Loucy (cell line): ENCODE measurements at regions not wholly inside any gene's neighbourhood (a gene's known extent, or its start where the extent isn't known, plus 50 kb on each side); places are given as distances from the start of the nearest gene placed in this dataset.

ENCODE experiments used
- H2AFZ ChIP-seq: fragments of 200-600 bp; sonication (generic); 2 replicates; pipeline ENCODE4 v1.6.0; 2016; ENCODE audit warnings: antibody characterized with exemption, mild to moderate bottlenecking, low read length, moderate library complexity
- H3F3A ChIP-seq: fragments of 200-600 bp; 2 replicates; pipeline ENCODE4 v1.6.0; 2016; ENCODE audit warnings: antibody characterized with exemption, low read depth, mild to moderate bottlenecking
- H3K27me3 ChIP-seq: fragments of 200-600 bp; sonication (generic); 2 replicates; pipeline ENCODE4 v1.6.1; 2014; ENCODE audit warnings: low read length, mild to moderate bottlenecking; ENCODE audit not compliant: insufficient read depth, poor library complexity, severe bottlenecking
- H3K36me3 ChIP-seq: fragments of 200-600 bp; sonication (generic); 2 replicates; pipeline ENCODE4 v1.6.1; 2016; ENCODE audit warnings: low read length; ENCODE audit not compliant: insufficient read depth
- H3K4me1 ChIP-seq: fragments of 200-600 bp; sonication (generic); 2 replicates; pipeline ENCODE4 v1.5.1; 2014; ENCODE audit warnings: low read length, mild to moderate bottlenecking; ENCODE audit not compliant: insufficient read depth, poor library complexity, severe bottlenecking
- H3K4me2 ChIP-seq: fragments of 200-600 bp; sonication (generic); 2 replicates; pipeline ENCODE4 v1.6.0; 2014; ENCODE audit warnings: antibody characterized with exemption, low read length, low read depth, mild to moderate bottlenecking; ENCODE audit not compliant: poor library complexity, severe bottlenecking
- H3K4me3 ChIP-seq: fragments of 200-600 bp; sonication (generic); 2 replicates; pipeline ENCODE4 v1.5.1; 2014; ENCODE audit warnings: low read length, mild to moderate bottlenecking, mixed read lengths; ENCODE audit not compliant: poor library complexity, severe bottlenecking
- H3K79me2 ChIP-seq: fragments of 200-600 bp; sonication (generic); 2 replicates; pipeline ENCODE4 v1.6.1; 2014; ENCODE audit warnings: low read length; ENCODE audit not compliant: insufficient read depth
- H3K9ac ChIP-seq: fragments of 200-600 bp; sonication (generic); 2 replicates; pipeline ENCODE4 v1.6.0; 2014; ENCODE audit warnings: mild to moderate bottlenecking, low read depth, low read length, moderate library complexity; ENCODE audit not compliant: poor library complexity, severe bottlenecking
- H3K9me2 ChIP-seq: fragments of 200-600 bp; sonication (generic); replicated peaks from 2 replicates; pipeline ENCODE4 v1.6.1; 2016; ENCODE audit warnings: low read depth, low read length, mixed read lengths
- H3K9me3 ChIP-seq: fragments of 200-600 bp; sonication (generic); 2 replicates; pipeline ENCODE4 v1.6.1; 2014; ENCODE audit warnings: mild to moderate bottlenecking, antibody characterized with exemption, low read length, low read depth; ENCODE audit not compliant: insufficient read depth
- H4K20me1 ChIP-seq: fragments of 200-600 bp; sonication (generic); 2 replicates; pipeline ENCODE4 v1.6.0; 2014; ENCODE audit warnings: antibody characterized with exemption, low read length, mild to moderate bottlenecking; ENCODE audit not compliant: insufficient read depth, poor library complexity, severe bottlenecking
- EZH2phosphoT487 ChIP-seq: fragments of 200-600 bp; IDR thresholded peaks from 2 replicates; pipeline ENCODE4 v1.6.1; 2018; ENCODE audit warnings: antibody characterized with exemption, mild to moderate bottlenecking, moderate library complexity, borderline replicate concordance
- TF ChIP-seq, protein P1 (sequence below): fragments of 200-600 bp; sonication (generic); conservative IDR thresholded peaks from 2 replicates; pipeline ENCODE4 v1.5.1; 2014; ENCODE audit warnings: mild to moderate bottlenecking, antibody characterized with exemption, low read length

- H3K4me3 ChIP-seq, result no peak overlapping the region
- no peaks in the 10 kb centered on the region for H3K79me2 ChIP-seq
- H3K9me2 ChIP-seq, result no peaks in the 10 kb centered on the region
- no peaks in the 10 kb centered on the region for H4K20me1 ChIP-seq
- H3K9me3 ChIP-seq, result no peaks in the 10 kb centered on the region
- H3K4me2 ChIP-seq, result no peak overlapping the region
- no peaks in the 10 kb centered on the region for H3K27me3 ChIP-seq
- TF ChIP-seq, protein P1, sequence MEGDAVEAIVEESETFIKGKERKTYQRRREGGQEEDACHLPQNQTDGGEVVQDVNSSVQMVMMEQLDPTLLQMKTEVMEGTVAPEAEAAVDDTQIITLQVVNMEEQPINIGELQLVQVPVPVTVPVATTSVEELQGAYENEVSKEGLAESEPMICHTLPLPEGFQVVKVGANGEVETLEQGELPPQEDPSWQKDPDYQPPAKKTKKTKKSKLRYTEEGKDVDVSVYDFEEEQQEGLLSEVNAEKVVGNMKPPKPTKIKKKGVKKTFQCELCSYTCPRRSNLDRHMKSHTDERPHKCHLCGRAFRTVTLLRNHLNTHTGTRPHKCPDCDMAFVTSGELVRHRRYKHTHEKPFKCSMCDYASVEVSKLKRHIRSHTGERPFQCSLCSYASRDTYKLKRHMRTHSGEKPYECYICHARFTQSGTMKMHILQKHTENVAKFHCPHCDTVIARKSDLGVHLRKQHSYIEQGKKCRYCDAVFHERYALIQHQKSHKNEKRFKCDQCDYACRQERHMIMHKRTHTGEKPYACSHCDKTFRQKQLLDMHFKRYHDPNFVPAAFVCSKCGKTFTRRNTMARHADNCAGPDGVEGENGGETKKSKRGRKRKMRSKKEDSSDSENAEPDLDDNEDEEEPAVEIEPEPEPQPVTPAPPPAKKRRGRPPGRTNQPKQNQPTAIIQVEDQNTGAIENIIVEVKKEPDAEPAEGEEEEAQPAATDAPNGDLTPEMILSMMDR, result no peak
- no peak for TF ChIP-seq EZH2phosphoT487
- no peaks in the 10 kb centered on the region for H3K4me1 ChIP-seq
- no peaks in the 10 kb centered on the region for H3F3A ChIP-seq
- no peak overlapping the region for H2AFZ ChIP-seq
- no peak overlapping the region for H3K9ac ChIP-seq
- H3K36me3 ChIP-seq, result no peaks in the 10 kb centered on the region
Measured at GRCh38 chr2:18110222-18110621, 231.8 kb downstream of the KCNS3 start.

DNA sequence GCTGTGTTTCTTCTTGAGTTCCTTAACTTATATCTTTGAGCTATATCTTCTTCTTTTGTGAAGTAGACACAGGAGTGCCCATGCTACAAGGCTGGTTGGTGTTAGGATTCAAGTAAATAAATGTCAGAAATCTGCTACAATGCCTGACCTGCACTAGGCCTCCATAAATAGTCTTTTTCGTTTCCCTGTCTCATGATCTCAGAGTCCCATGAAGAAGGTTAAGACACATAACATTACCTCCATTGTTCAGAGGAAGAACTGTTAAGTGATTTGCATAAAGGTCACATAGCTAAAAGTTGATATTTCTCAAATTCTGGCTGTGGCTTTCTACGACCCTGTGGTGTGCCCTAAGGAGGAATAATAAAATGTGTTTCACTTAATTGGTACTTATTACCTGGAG, 228.4 kb downstream of the KCNS3 start:
- Histone ChIP-seq H3K27me3 (no peaks in the 10 kb centered on the region), H3K79me2 (no peaks in the 10 kb centered on the region), H3K9ac (no peak overlapping the region), H3K4me2 (no peak overlapping the region), H3K4me1 (no peaks in the 10 kb centered on the region), H4K20me1 (no peaks in the 10 kb centered on the region), H3K36me3 (no peaks in the 10 kb centered on the region), H3K4me3 (no peak overlapping the region), H2AFZ (no peak overlapping the region), H3F3A (no peaks in the 10 kb centered on the region), H3K9me2 (no peaks in the 10 kb centered on the region), H3K9me3 (no peaks in the 10 kb centered on the region)
- TF ChIP-seq EZH2phosphoT487, result no peak
- TF ChIP-seq, protein P1, result no peak

DNA sequence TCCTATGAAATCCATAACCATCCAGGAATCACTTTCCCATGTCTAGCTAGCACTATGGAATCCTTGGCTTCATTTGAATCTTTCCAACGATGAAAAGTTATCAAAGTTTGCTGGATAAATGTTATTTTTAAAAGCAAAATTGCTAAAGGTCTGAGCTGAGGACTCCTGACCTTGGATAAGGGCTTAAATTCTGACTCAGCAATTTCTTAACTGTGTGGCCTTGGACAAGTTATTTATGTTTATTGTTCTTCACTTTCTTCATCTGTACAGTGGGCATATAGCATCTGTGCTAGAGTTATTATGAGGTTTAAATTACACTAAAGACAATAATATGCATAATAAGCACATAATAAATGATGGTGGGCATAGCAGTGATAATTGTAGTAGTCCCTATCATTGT, 227.5 kb downstream of the KCNS3 start:
- no peak overlapping the region for H3K4me2 ChIP-seq
- no peaks in the 10 kb centered on the region for H3K27me3 ChIP-seq
- no peak for TF ChIP-seq EZH2phosphoT487
- TF ChIP-seq, protein P1, result no peak

More for the DNA sequence above, 227.5 kb downstream of the KCNS3 start:
- Histone ChIP-seq H3K9me3 (no peaks in the 10 kb centered on the region), H3K4me3 (no peak overlapping the region), H2AFZ (no peak overlapping the region), H4K20me1 (no peaks in the 10 kb centered on the region), H3K9ac (no peak overlapping the region), H3K36me3 (no peaks in the 10 kb centered on the region), H3K4me1 (no peaks in the 10 kb centered on the region), H3K9me2 (no peaks in the 10 kb centered on the region), H3K79me2 (no peaks in the 10 kb centered on the region), H3F3A (no peaks in the 10 kb centered on the region)
